ENCODE measurements at regions not wholly inside any gene's neighbourhood (a gene's known extent, or its start where the extent isn't known, plus 50 kb on each side); places are given as distances from the start of the nearest gene placed in this dataset.

DNA sequence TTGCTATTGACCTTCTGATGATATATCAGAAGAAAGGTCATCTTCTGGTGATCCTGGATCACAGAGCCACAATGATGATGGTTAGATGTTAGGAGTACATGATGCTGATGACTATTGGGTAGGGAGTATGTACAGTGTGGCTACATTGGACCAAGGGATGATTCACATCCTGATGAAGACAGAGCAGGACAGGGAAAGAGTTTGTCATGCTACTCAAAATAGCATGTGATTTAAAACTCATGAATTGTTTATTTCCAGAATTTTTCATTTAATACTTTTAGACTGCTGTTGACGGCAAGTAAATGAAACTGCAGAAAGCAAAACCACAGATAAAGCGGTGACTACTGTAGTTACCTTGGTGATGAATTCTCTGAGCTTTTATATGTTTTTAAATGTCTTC is 397.3 kb downstream of the PPP1R3A start:
- Histone ChIP-seq H2BK12ac (ENCODE audit: low read length) (no peak overlapping the region), H3K23ac (ENCODE audit: low read depth, low read length, poor library complexity) (no peak overlapping the region), H3K4me2 (ENCODE audit: insufficient read depth, low read length, poor library complexity, severe bottlenecking) (no peak overlapping the region), H2BK15ac (ENCODE audit: low read length) (no peak overlapping the region), H4K8ac (ENCODE audit: low read depth, low read length) (no peak overlapping the region), H2AFZ (ENCODE audit: low read length) (no peak overlapping the region), H2BK5ac (ENCODE audit: low read length) (no peak overlapping the region), H2AK5ac (ENCODE audit: low read depth, low read length) (no peak overlapping the region), H3K4me1 (ENCODE audit: control insufficient read depth in 2 of 2, insufficient read depth in 1 of 2, low read depth in 1 of 2, low read length in 2 of 2) (no peaks in the 10 kb centered on the region), H3K79me1 (ENCODE audit: low read depth, low read length) (no peaks in the 10 kb centered on the region), H3K18ac (ENCODE audit: low read length) (no peak overlapping the region), H3K4me3 (ENCODE audit: low read length in 2 of 2) (no peak overlapping the region), H4K91ac (ENCODE audit: low read depth, low read length, poor library complexity) (no peak overlapping the region), H3K4ac (ENCODE audit: low read length) (no peak overlapping the region), H3K27ac (replicated peaks; ENCODE audit: low read length) (no peak overlapping the region), H2BK120ac (ENCODE audit: low read depth, low read length) (no peak overlapping the region), H3K9ac (ENCODE audit: low read depth, low read length, poor library complexity) (no peak overlapping the region), H3K36me3 (replicated peaks in 1 of 2; ENCODE audit: control insufficient read depth in 2 of 2, insufficient read depth in 2 of 2, low read length in 2 of 2) (no peaks in the 10 kb centered on the region), H3K27me3 (ENCODE audit: control insufficient read depth in 3 of 3, insufficient read depth in 3 of 3, low read depth in 1 of 3, low read length in 3 of 3) (no peaks in the 10 kb centered on the region), H3K14ac (ENCODE audit: low read length) (no peak overlapping the region), H3K9me3 (replicated peaks in 1 of 2; ENCODE audit: control insufficient read depth in 2 of 2, insufficient read depth in 1 of 2, low read depth in 1 of 2, low read length in 2 of 2) (no peaks in the 10 kb centered on the region)
- no peak for DNase-seq (ENCODE audit: low spot score)
- no CpG with 5 or more reads among the region's 2 CpGs for WGBS, 2 donors (ENCODE audit: extremely low coverage in 2 of 2, insufficient read length in 2 of 2, insufficient replicate concordance in 1 of 2)

DNA sequence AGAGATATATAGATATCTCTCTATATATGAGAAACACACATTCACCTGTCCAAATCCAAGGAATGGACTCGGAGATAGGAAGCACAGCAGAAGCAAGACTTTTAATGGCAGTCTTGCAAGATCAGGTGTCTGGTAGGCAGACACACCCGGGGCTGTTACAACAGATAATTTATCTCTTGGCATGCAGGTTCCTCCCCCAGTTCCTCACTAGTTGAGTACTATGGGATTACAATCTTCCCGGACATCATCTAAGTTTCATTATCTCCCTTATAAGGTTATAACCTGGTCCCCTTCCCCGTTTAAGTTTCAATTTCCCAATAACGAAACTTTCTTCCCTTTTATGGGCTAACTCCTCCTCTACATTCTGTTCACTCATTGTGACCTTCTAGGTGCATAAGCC is 399.3 kb downstream of the PPP1R3A start:
- Histone ChIP-seq H3K4me2 (ENCODE audit: insufficient read depth, low read length, poor library complexity, severe bottlenecking) (no peak overlapping the region), H3K23ac (ENCODE audit: low read depth, low read length, poor library complexity) (no peak overlapping the region), H3K4ac (ENCODE audit: low read length) (no peak overlapping the region), H2AK5ac (ENCODE audit: low read depth, low read length) (no peak overlapping the region), H2AFZ (ENCODE audit: low read length) (no peak overlapping the region), H4K91ac (ENCODE audit: low read depth, low read length, poor library complexity) (no peak overlapping the region), H3K18ac (ENCODE audit: low read length) (no peak overlapping the region), H3K4me3 (ENCODE audit: low read length in 2 of 2) (no peak overlapping the region), H3K9me3 (replicated peaks in 1 of 2; ENCODE audit: control insufficient read depth in 2 of 2, insufficient read depth in 1 of 2, low read depth in 1 of 2, low read length in 2 of 2) (no peaks in the 10 kb centered on the region), H3K14ac (ENCODE audit: low read length) (no peak overlapping the region), H4K8ac (ENCODE audit: low read depth, low read length) (no peak overlapping the region), H3K9ac (ENCODE audit: low read depth, low read length, poor library complexity) (no peak overlapping the region), H2BK12ac (ENCODE audit: low read length) (no peak overlapping the region), H3K79me1 (ENCODE audit: low read depth, low read length) (no peaks in the 10 kb centered on the region), H2BK5ac (ENCODE audit: low read length) (no peak overlapping the region), H3K4me1 (ENCODE audit: control insufficient read depth in 2 of 2, insufficient read depth in 1 of 2, low read depth in 1 of 2, low read length in 2 of 2) (no peaks in the 10 kb centered on the region), H2BK15ac (ENCODE audit: low read length) (no peak overlapping the region), H3K27me3 (ENCODE audit: control insufficient read depth in 3 of 3, insufficient read depth in 3 of 3, low read depth in 1 of 3, low read length in 3 of 3) (no peaks in the 10 kb centered on the region), H2BK120ac (ENCODE audit: low read depth, low read length) (no peak overlapping the region), H3K27ac (replicated peaks; ENCODE audit: low read length) (no peak overlapping the region), H3K36me3 (replicated peaks in 1 of 2; ENCODE audit: control insufficient read depth in 2 of 2, insufficient read depth in 2 of 2, low read length in 2 of 2) (no peaks in the 10 kb centered on the region)
- no peak for DNase-seq (ENCODE audit: low spot score)
- WGBS, 2 donors (ENCODE audit: extremely low coverage in 2 of 2, insufficient read length in 2 of 2, insufficient replicate concordance in 1 of 2) = no CpG with 5 or more reads among the region's 5 CpGs

DNA sequence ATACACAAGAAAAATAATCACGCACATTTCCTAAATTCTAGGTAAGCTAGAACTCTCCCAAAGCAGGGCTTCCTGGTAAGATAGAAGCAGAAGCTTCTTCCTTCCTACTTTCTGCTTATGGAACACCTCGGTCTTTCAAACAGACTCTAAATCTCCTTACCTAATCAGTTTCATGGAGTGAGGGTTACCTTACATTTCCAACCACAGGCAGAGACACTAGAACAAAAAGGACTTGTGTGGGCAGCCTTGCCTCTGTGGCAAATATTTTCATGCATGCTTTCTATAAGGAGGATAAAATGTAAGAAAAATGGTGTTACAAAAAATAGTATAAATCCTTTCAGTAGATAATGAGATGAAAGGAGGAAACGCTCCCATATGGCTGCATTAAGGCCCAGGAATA is 386.3 kb upstream of the SMIM30 start:
- no peak overlapping the region for H2BK15ac ChIP-seq (ENCODE audit: low read length)
- no peak overlapping the region for H2BK120ac ChIP-seq (ENCODE audit: low read depth, low read length)
- H2AFZ ChIP-seq (ENCODE audit: low read length) = no peak overlapping the region
- H2BK5ac ChIP-seq (ENCODE audit: low read length) = no peak overlapping the region
- no peak overlapping the region for H4K8ac ChIP-seq (ENCODE audit: low read depth, low read length)
- H3K4ac ChIP-seq (ENCODE audit: low read length) = no peak overlapping the region
- H3K9me3 ChIP-seq (replicated peaks in 1 of 2; ENCODE audit: control insufficient read depth in 2 of 2, insufficient read depth in 1 of 2, low read depth in 1 of 2, low read length in 2 of 2) = no peaks in the 10 kb centered on the region
- H3K4me1 ChIP-seq (ENCODE audit: control insufficient read depth in 2 of 2, insufficient read depth in 1 of 2, low read depth in 1 of 2, low read length in 2 of 2) = no peaks in the 10 kb centered on the region
- H3K4me2 ChIP-seq (ENCODE audit: insufficient read depth, low read length, poor library complexity, severe bottlenecking) = no peak overlapping the region
- WGBS, 2 donors (ENCODE audit: extremely low coverage in 2 of 2, insufficient read length in 2 of 2, insufficient replicate concordance in 1 of 2) = no CpG with 5 or more reads among the region's 3 CpGs
- no peaks in the 10 kb centered on the region for H3K79me1 ChIP-seq (ENCODE audit: low read depth, low read length)
- no peak overlapping the region for H3K18ac ChIP-seq (ENCODE audit: low read length)
- no peaks in the 10 kb centered on the region for H3K36me3 ChIP-seq (replicated peaks in 1 of 2; ENCODE audit: control insufficient read depth in 2 of 2, insufficient read depth in 2 of 2, low read length in 2 of 2)
- H3K14ac ChIP-seq (ENCODE audit: low read length) = no peak overlapping the region
- no peak overlapping the region for H3K23ac ChIP-seq (ENCODE audit: low read depth, low read length, poor library complexity)
- H4K91ac ChIP-seq (ENCODE audit: low read depth, low read length, poor library complexity) = no peak overlapping the region
- H3K9ac ChIP-seq (ENCODE audit: low read depth, low read length, poor library complexity) = no peak overlapping the region
- no peak for DNase-seq (ENCODE audit: low spot score)
- H3K4me3 ChIP-seq (ENCODE audit: low read length in 2 of 2) = no peak overlapping the region
- H2BK12ac ChIP-seq (ENCODE audit: low read length) = no peak overlapping the region
- H2AK5ac ChIP-seq (ENCODE audit: low read depth, low read length) = no peak overlapping the region
- no peak overlapping the region for H3K27ac ChIP-seq (replicated peaks; ENCODE audit: low read length)
- no peaks in the 10 kb centered on the region for H3K27me3 ChIP-seq (ENCODE audit: control insufficient read depth in 3 of 3, insufficient read depth in 3 of 3, low read depth in 1 of 3, low read length in 3 of 3)

GRCh38 chr7:113504142-113504541 is 385.8 kb upstream of the SMIM30 start:
- Histone ChIP-seq H3K4ac (ENCODE audit: low read length) (no peak overlapping the region), H3K9ac (ENCODE audit: low read depth, low read length, poor library complexity) (no peak overlapping the region), H2BK12ac (ENCODE audit: low read length) (no peak overlapping the region), H3K36me3 (replicated peaks in 1 of 2; ENCODE audit: control insufficient read depth in 2 of 2, insufficient read depth in 2 of 2, low read length in 2 of 2) (no peaks in the 10 kb centered on the region), H3K4me3 (ENCODE audit: low read length in 2 of 2) (no peak overlapping the region), H3K27me3 (ENCODE audit: control insufficient read depth in 3 of 3, insufficient read depth in 3 of 3, low read depth in 1 of 3, low read length in 3 of 3) (no peaks in the 10 kb centered on the region), H3K23ac (ENCODE audit: low read depth, low read length, poor library complexity) (no peak overlapping the region), H2BK120ac (ENCODE audit: low read depth, low read length) (no peak overlapping the region), H2AK5ac (ENCODE audit: low read depth, low read length) (no peak overlapping the region), H2AFZ (ENCODE audit: low read length) (no peak overlapping the region), H3K4me2 (ENCODE audit: insufficient read depth, low read length, poor library complexity, severe bottlenecking) (no peak overlapping the region), H2BK5ac (ENCODE audit: low read length) (no peak overlapping the region), H3K9me3 (replicated peaks in 1 of 2; ENCODE audit: control insufficient read depth in 2 of 2, insufficient read depth in 1 of 2, low read depth in 1 of 2, low read length in 2 of 2) (no peaks in the 10 kb centered on the region), H3K27ac (replicated peaks; ENCODE audit: low read length) (no peak overlapping the region), H3K4me1 (ENCODE audit: control insufficient read depth in 2 of 2, insufficient read depth in 1 of 2, low read depth in 1 of 2, low read length in 2 of 2) (no peaks in the 10 kb centered on the region), H3K14ac (ENCODE audit: low read length) (no peak overlapping the region), H3K18ac (ENCODE audit: low read length) (no peak overlapping the region), H2BK15ac (ENCODE audit: low read length) (no peak overlapping the region), H3K79me1 (ENCODE audit: low read depth, low read length) (no peaks in the 10 kb centered on the region), H4K8ac (ENCODE audit: low read depth, low read length) (no peak overlapping the region), H4K91ac (ENCODE audit: low read depth, low read length, poor library complexity) (no peak overlapping the region)
- DNase-seq (ENCODE audit: low spot score) = no peak
